Neural progenitor cell (in vitro differentiated cells): ENCODE measurements at regions not wholly inside any gene's neighbourhood (a gene's known extent, or its start where the extent isn't known, plus 50 kb on each side); places are given as distances from the start of the nearest gene placed in this dataset.

Experiments used
- DNase-seq: peaks from one replicate; pipeline ENCODE4 v3.0.0-alpha.2; 2016; ENCODE audit warnings: low spot score
- H2AFZ ChIP-seq: fragments of 200-600 bp; sonication (generic); replicated peaks from 2 replicates; pipeline ENCODE4 v1.6.1; 2016; ENCODE audit warnings: antibody characterized with exemption
- H3F3A ChIP-seq: fragments of 200-600 bp; sonication (generic); 2 replicates; pipeline ENCODE4 v1.6.1; 2016; ENCODE audit warnings: antibody characterized with exemption, low read depth
- H3K27ac ChIP-seq: fragments of 200-600 bp; sonication (generic); 2 replicates; pipeline ENCODE4 v1.5.1; 2016; ENCODE audit warnings: mild to moderate bottlenecking
- H3K27me3 ChIP-seq: fragments of 200-600 bp; sonication (generic); 2 replicates; pipeline ENCODE4 v1.6.1; 2016; ENCODE audit warnings: mild to moderate bottlenecking, moderate library complexity
- H3K36me3 ChIP-seq: fragments of 200-600 bp; sonication (generic); 2 replicates; pipeline ENCODE4 v1.5.1; 2016
- H3K4me1 ChIP-seq: fragments of 200-600 bp; sonication (generic); 2 replicates; pipeline ENCODE4 v1.6.1; 2016; ENCODE audit warnings: mixed run types
- H3K4me2 ChIP-seq: fragments of 200-600 bp; sonication (generic); 2 replicates; pipeline ENCODE4 v1.6.1; 2016
- H3K4me3 ChIP-seq: fragments of 200-600 bp; sonication (generic); 2 replicates; pipeline ENCODE4 v1.5.1; 2016
- H3K79me2 ChIP-seq: fragments of 200-600 bp; sonication (generic); 2 replicates; pipeline ENCODE4 v1.6.1; 2016; ENCODE audit warnings: low read depth
- H3K9ac ChIP-seq: fragments of 200-600 bp; sonication (generic); 2 replicates; pipeline ENCODE4 v1.6.1; 2016
- H3K9me3 ChIP-seq: fragments of 200-600 bp; sonication (generic); 2 replicates; pipeline ENCODE4 v1.5.1; 2016; ENCODE audit warnings: low read depth
- H4K20me1 ChIP-seq: fragments of 200-600 bp; sonication (generic); 2 replicates; pipeline ENCODE4 v1.6.1; 2016; ENCODE audit warnings: low read depth
- H3K27ac Mint-ChIP-seq: 3 replicates; pipeline ENCODE4 v1.8.0; 2021; ENCODE audit warnings: mixed read lengths
- H3K27me3 Mint-ChIP-seq: 2 replicates; pipeline ENCODE4 v1.8.0; 2022; ENCODE audit warnings: low read depth, mild to moderate bottlenecking, inconsistent platforms, moderate library complexity, mixed read lengths; ENCODE audit not compliant: insufficient read depth
- H3K36me3 Mint-ChIP-seq: 3 replicates; pipeline ENCODE4 v1.8.0; 2021; ENCODE audit warnings: mixed read lengths
- H3K4me1 Mint-ChIP-seq: 3 replicates; pipeline ENCODE4 v1.8.0; 2021; ENCODE audit warnings: mixed read lengths
- H3K4me3 Mint-ChIP-seq: 3 replicates; pipeline ENCODE4 v1.8.0; 2021; ENCODE audit warnings: mild to moderate bottlenecking, moderate library complexity, mixed read lengths
- H3K9me3 Mint-ChIP-seq: 3 replicates; pipeline ENCODE4 v1.8.0; 2020; ENCODE audit warnings: mixed read lengths
- EZH2 ChIP-seq: fragments of 200-600 bp; sonication (generic); IDR thresholded peaks from 2 replicates; pipeline ENCODE4 v1.6.1; 2017; ENCODE audit warnings: antibody characterized with exemption, mild to moderate bottlenecking, moderate library complexity
- EZH2phosphoT487 ChIP-seq: fragments of 200-600 bp; sonication (generic); IDR thresholded peaks from 2 replicates; pipeline ENCODE4 v1.6.1; 2017; ENCODE audit warnings: antibody characterized with exemption
- TF ChIP-seq, protein P1 (sequence below): fragments of 200-600 bp; sonication (generic); IDR thresholded peaks from 2 replicates; pipeline ENCODE4 v1.5.1; 2017; ENCODE audit warnings: antibody characterized with exemption, mild to moderate bottlenecking

- Mint-ChIP-seq H3K4me3 (no peak overlapping the region), H3K27me3 (peaks cover 5% of the 10 kb centered on the region), H3K27ac (no peak overlapping the region), H3K4me1 (no peaks in the 10 kb centered on the region), H3K36me3 (no peaks in the 10 kb centered on the region), H3K9me3 (no peaks in the 10 kb centered on the region)
- no peak overlapping the region for H3K9ac ChIP-seq
- no peaks in the 10 kb centered on the region for H4K20me1 ChIP-seq
- H3F3A ChIP-seq, result no peaks in the 10 kb centered on the region
- DNase-seq, result no peak
- H3K4me2 ChIP-seq, result no peak overlapping the region
- TF ChIP-seq EZH2, result no peak
- no peak for TF ChIP-seq EZH2phosphoT487
- TF ChIP-seq, protein P1, sequence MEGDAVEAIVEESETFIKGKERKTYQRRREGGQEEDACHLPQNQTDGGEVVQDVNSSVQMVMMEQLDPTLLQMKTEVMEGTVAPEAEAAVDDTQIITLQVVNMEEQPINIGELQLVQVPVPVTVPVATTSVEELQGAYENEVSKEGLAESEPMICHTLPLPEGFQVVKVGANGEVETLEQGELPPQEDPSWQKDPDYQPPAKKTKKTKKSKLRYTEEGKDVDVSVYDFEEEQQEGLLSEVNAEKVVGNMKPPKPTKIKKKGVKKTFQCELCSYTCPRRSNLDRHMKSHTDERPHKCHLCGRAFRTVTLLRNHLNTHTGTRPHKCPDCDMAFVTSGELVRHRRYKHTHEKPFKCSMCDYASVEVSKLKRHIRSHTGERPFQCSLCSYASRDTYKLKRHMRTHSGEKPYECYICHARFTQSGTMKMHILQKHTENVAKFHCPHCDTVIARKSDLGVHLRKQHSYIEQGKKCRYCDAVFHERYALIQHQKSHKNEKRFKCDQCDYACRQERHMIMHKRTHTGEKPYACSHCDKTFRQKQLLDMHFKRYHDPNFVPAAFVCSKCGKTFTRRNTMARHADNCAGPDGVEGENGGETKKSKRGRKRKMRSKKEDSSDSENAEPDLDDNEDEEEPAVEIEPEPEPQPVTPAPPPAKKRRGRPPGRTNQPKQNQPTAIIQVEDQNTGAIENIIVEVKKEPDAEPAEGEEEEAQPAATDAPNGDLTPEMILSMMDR, result peak; percentile 12
- no peaks in the 10 kb centered on the region for H3K36me3 ChIP-seq
- no peak overlapping the region for H2AFZ ChIP-seq
- no peak overlapping the region for H3K4me3 ChIP-seq
- H3K27ac ChIP-seq, result no peak overlapping the region
- H3K79me2 ChIP-seq, result no peaks in the 10 kb centered on the region
- no peaks in the 10 kb centered on the region for H3K4me1 ChIP-seq
- H3K9me3 ChIP-seq, result no peaks in the 10 kb centered on the region
- no peaks in the 10 kb centered on the region for H3K27me3 ChIP-seq
Measured at GRCh38 chr16:55207693-55208428, 116.1 kb upstream of the IRX6 start.

- Histone ChIP-seq H3K27ac (no peak overlapping the region), H3K4me3 (no peak overlapping the region), H3K9ac (no peak overlapping the region), H3K4me1 (no peaks in the 10 kb centered on the region), H3K27me3 (no peaks in the 10 kb centered on the region), H3F3A (no peaks in the 10 kb centered on the region), H4K20me1 (no peaks in the 10 kb centered on the region), H3K36me3 (no peaks in the 10 kb centered on the region), H3K79me2 (no peaks in the 10 kb centered on the region), H3K9me3 (no peaks in the 10 kb centered on the region), H2AFZ (no peak overlapping the region), H3K4me2 (no peak overlapping the region)
- Mint-ChIP-seq H3K9me3 (no peaks in the 10 kb centered on the region), H3K4me1 (no peaks in the 10 kb centered on the region), H3K36me3 (no peaks in the 10 kb centered on the region), H3K27me3 (peaks cover 2% of the 10 kb centered on the region), H3K27ac (no peak overlapping the region), H3K4me3 (no peak overlapping the region)
- no peak for DNase-seq
- TF ChIP-seq EZH2phosphoT487, result no peak
- no peak for TF ChIP-seq EZH2
- TF ChIP-seq, protein P1, result no peak
Measured at GRCh38 chr16:55209626-55210025, 114.4 kb upstream of the IRX6 start.

DNA sequence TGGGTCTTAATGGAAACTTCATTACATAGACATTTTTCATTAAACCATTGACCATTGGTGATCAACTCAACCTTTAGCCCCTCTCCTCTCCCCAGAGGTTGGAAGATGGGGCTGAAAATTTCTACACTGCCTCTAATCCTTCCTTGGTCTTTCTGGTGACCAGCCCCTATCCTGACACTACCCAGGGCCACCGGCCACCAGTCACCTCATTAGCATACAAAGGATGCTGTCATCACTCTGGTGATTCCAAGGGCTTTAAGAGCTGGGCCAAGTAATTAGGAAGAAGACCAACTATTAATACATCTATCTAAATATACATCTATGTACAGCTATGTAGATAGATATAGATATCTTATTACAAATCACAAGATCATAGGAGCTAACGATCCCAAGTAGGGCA lies 111.2 kb upstream of the IRX6 start:
- H3K36me3 Mint-ChIP-seq, result no peaks in the 10 kb centered on the region
- H3K4me3 ChIP-seq, result no peak overlapping the region
- H3K27me3 ChIP-seq, result no peaks in the 10 kb centered on the region
- no peak overlapping the region for H3K4me3 Mint-ChIP-seq
- H3K27ac Mint-ChIP-seq, result no peak overlapping the region
- no peaks in the 10 kb centered on the region for H3F3A ChIP-seq
- no peak for DNase-seq
- H3K9ac ChIP-seq, result no peak overlapping the region
- no peaks in the 10 kb centered on the region for H3K36me3 ChIP-seq
- H4K20me1 ChIP-seq, result no peaks in the 10 kb centered on the region
- no peaks in the 10 kb centered on the region for H3K79me2 ChIP-seq
- peaks cover 2% of the 10 kb centered on the region for H3K27me3 Mint-ChIP-seq
- no peak overlapping the region for H3K4me2 ChIP-seq
- H3K27ac ChIP-seq, result no peak overlapping the region
- TF ChIP-seq EZH2 (no peak), EZH2phosphoT487 (no peak)
- TF ChIP-seq, protein P1, result no peak
- no peaks in the 10 kb centered on the region for H3K4me1 Mint-ChIP-seq
- no peaks in the 10 kb centered on the region for H3K4me1 ChIP-seq
- H3K9me3 Mint-ChIP-seq, result no peaks in the 10 kb centered on the region
- H3K9me3 ChIP-seq, result no peaks in the 10 kb centered on the region
- H2AFZ ChIP-seq, result no peak overlapping the region
